GM12878 (cell line): ENCODE measurements at regions not wholly inside any gene's neighbourhood (a gene's known extent, or its start where the extent isn't known, plus 50 kb on each side); places are given as distances from the start of the nearest gene placed in this dataset.

Experiments
- CBX3 ChIP-seq: fragments of 200-600 bp; sonication (generic); IDR thresholded peaks from 2 replicates; pipeline ENCODE4 v1.6.1; 2016; ENCODE audit warnings: low read depth, borderline replicate concordance
- HSF1 ChIP-seq: fragments of 150-350 bp; IDR thresholded peaks from 2 replicates; pipeline ENCODE4 v1.6.1; 2014; ENCODE audit warnings: mild to moderate bottlenecking, low read depth, low read length
- REST ChIP-seq: IDR thresholded peaks from 2 replicates; pipeline ENCODE4 v1.6.1; 2012; ENCODE audit warnings: mild to moderate bottlenecking, low read depth, low read length
- SIN3A ChIP-seq: IDR thresholded peaks from 2 replicates; pipeline ENCODE4 v1.6.1; 2012; ENCODE audit warnings: low read depth, low read length, improper control_type of control experiment
- SMAD1 ChIP-seq: fragments of 450-650 bp; IDR thresholded peaks from 2 replicates; pipeline ENCODE4 v1.6.1; 2018; ENCODE audit warnings: mild to moderate bottlenecking, low read depth; ENCODE audit not compliant: partially characterized antibody
- ZBED1 ChIP-seq: IDR thresholded peaks from 2 replicates; pipeline ENCODE4 v1.6.1; 2016; ENCODE audit warnings: borderline replicate concordance
- ZNF217 ChIP-seq: fragments of 450-650 bp; IDR thresholded peaks from 2 replicates; pipeline ENCODE4 v1.6.1; 2017; ENCODE audit warnings: antibody characterized with exemption, mild to moderate bottlenecking
- TF ChIP-seq, protein P1 (sequence below): fragments of 450-650 bp; IDR thresholded peaks from 2 replicates; pipeline ENCODE4 v1.6.1; 2017; ENCODE audit warnings: mild to moderate bottlenecking, moderate library complexity

DNA sequence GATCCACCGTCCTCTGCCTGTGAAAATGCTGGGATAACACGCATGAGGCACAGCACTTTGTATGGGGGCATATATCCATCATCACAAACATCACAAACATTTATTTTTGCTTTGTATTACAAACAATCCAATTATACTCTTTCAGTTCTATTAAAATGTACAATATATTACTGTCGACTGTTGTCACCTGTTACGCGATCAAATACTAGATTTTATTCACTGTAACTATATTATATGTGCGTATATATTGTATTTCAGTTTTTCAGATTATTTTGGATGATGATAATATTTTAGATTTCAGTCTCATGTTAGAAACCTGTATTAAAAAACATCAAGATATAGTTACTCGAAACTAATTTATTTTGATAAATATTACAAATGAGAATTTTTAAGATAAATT, 998.3 kb downstream of the EFNB2 start (continued):
- TF ChIP-seq REST (no peak), ZNF217 (no peak), SIN3A (no peak), CBX3 (no peak), HSF1 (no peak), ZBED1 (no peak), SMAD1 (no peak)
- TF ChIP-seq, protein P1, sequence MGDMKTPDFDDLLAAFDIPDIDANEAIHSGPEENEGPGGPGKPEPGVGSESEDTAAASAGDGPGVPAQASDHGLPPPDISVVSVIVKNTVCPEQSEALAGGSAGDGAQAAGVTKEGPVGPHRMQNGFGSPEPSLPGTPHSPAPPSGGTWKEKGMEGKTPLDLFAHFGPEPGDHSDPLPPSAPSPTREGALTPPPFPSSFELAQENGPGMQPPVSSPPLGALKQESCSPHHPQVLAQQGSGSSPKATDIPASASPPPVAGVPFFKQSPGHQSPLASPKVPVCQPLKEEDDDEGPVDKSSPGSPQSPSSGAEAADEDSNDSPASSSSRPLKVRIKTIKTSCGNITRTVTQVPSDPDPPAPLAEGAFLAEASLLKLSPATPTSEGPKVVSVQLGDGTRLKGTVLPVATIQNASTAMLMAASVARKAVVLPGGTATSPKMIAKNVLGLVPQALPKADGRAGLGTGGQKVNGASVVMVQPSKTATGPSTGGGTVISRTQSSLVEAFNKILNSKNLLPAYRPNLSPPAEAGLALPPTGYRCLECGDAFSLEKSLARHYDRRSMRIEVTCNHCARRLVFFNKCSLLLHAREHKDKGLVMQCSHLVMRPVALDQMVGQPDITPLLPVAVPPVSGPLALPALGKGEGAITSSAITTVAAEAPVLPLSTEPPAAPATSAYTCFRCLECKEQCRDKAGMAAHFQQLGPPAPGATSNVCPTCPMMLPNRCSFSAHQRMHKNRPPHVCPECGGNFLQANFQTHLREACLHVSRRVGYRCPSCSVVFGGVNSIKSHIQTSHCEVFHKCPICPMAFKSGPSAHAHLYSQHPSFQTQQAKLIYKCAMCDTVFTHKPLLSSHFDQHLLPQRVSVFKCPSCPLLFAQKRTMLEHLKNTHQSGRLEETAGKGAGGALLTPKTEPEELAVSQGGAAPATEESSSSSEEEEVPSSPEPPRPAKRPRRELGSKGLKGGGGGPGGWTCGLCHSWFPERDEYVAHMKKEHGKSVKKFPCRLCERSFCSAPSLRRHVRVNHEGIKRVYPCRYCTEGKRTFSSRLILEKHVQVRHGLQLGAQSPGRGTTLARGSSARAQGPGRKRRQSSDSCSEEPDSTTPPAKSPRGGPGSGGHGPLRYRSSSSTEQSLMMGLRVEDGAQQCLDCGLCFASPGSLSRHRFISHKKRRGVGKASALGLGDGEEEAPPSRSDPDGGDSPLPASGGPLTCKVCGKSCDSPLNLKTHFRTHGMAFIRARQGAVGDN, result no peak
